K562 (cell line): ENCODE measurements at regions not wholly inside any gene's neighbourhood (a gene's known extent, or its start where the extent isn't known, plus 50 kb on each side); places are given as distances from the start of the nearest gene placed in this dataset.

Source experiments
- ATAC-seq: fragments of 200-7000 bp; cut with Tn5 transposase; 3 replicates; pipeline ENCODE4 v1.9.1; 2020; ENCODE audit warnings: moderate library complexity
- BruUV-seq: library from RNA; stranded (reverse); fragments of 400-500 nt; replicated peaks from 2 replicates; lab custom pipeline; 2021; lab: Mats Ljungman, UMichigan
- CTCF ChIA-PET: fragments of 300-600 bp; formaldehyde crosslinking; extraction: SDS; loops from one replicate; lab custom pipeline; 2021; ENCODE audit warnings: low intra/inter-chr PET ratio; lab: Yijun Ruan, JAX
- POLR2A ChIA-PET: fragments of 300-600, 350-650 bp; sonication (Branson Sonifier 250); formaldehyde crosslinking; extraction: SDS; loops from one replicate; lab custom pipeline; 2021; ENCODE audit warnings: antibody characterized with exemption, inconsistent platforms; lab: Yijun Ruan, JAX
- DNase-seq, 4 experiments: peaks; one replicate each; pipeline versions ENCODE4 v3.0.0 to v3.0.0-alpha.2; 2011 to 2018; ENCODE audit warnings: low spot score in 3 of 4, mixed read lengths in 3 of 4; ENCODE audit errors: extremely low read depth in 1 of 4
- FAIRE-seq: peaks from 2 replicates; lab custom pipeline; 2011; peaks lifted over from hg19 to GRCh38; lab: Jason Lieb, UNC
- H2AFZ ChIP-seq: 2 replicates; pipeline ENCODE4 v1.6.0; 2011; ENCODE audit warnings: low read depth, low read length, control low read depth, inconsistent platforms
- H3K27ac ChIP-seq: fragments of 200-600 bp; 3 replicates; pipeline ENCODE4 v1.8.0; 2011; ENCODE audit warnings: low read depth, mild to moderate bottlenecking, control low read depth, inconsistent platforms, low read length, moderate library complexity, mixed read lengths; ENCODE audit errors: extremely low read depth
- H3K27me3 ChIP-seq, 2 experiments: fragments of 300-600 bp in 1 of 2; 2 replicates in 1 of 2; 3 replicates in 1 of 2; pipeline versions ENCODE4 v1.6.0 to v1.8.0; 2011; ENCODE audit warnings: inconsistent platforms in 2 of 2, low read length in 2 of 2, mild to moderate bottlenecking in 1 of 2, mixed read lengths in 1 of 2, moderate library complexity in 1 of 2; ENCODE audit not compliant: control insufficient read depth in 2 of 2, insufficient read depth in 2 of 2
- H3K36me3 ChIP-seq: fragments of 300-600 bp; 3 replicates; pipeline ENCODE4 v1.8.0; 2011; ENCODE audit warnings: mild to moderate bottlenecking, low read length, inconsistent platforms; ENCODE audit not compliant: control insufficient read depth, insufficient read depth
- H3K4me1 ChIP-seq, 2 experiments: fragments of 200-600 bp in 1 of 2; replicated peaks in 1 of 2; 2 replicates in 1 of 2; 3 replicates in 1 of 2; pipeline versions ENCODE4 v1.5.1 to v1.8.0; 2011; ENCODE audit warnings: inconsistent platforms in 2 of 2, low read length in 2 of 2, mild to moderate bottlenecking in 1 of 2, mixed read lengths in 1 of 2, moderate library complexity in 1 of 2; ENCODE audit not compliant: control insufficient read depth in 2 of 2, insufficient read depth in 2 of 2
- H3K4me2 ChIP-seq: 2 replicates; pipeline ENCODE4 v1.6.1; 2011; ENCODE audit warnings: low read length, control low read depth, inconsistent platforms, mixed read lengths; ENCODE audit not compliant: insufficient read depth
- H3K4me3 ChIP-seq: fragments of 200-600 bp; sonication (generic), shearing (Covaris generic); 2 replicates; pipeline ENCODE4 v1.5.1; 2016; ENCODE audit warnings: control low read depth, inconsistent platforms
- H3K79me2 ChIP-seq: fragments of 200-600 bp; 3 replicates; pipeline ENCODE4 v1.8.0; 2011; ENCODE audit warnings: low read length, inconsistent platforms; ENCODE audit not compliant: control insufficient read depth, insufficient read depth
- H3K9ac ChIP-seq, 2 experiments: 2 replicates each; pipeline versions ENCODE4 v1.6.0 to v1.6.1; 2011; ENCODE audit warnings: low read depth in 2 of 2, low read length in 2 of 2, control low read depth in 1 of 2, inconsistent platforms in 1 of 2, mild to moderate bottlenecking in 1 of 2, mixed read lengths in 1 of 2; ENCODE audit not compliant: insufficient read depth in 1 of 2
- H3K9me1 ChIP-seq: one replicate; pipeline ENCODE4 v1.6.0; 2011; ENCODE audit warnings: inconsistent platforms, mild to moderate bottlenecking, low read length, moderate library complexity; ENCODE audit not compliant: control insufficient read depth, insufficient read depth
- H3K9me3 ChIP-seq: replicated peaks from 2 replicates; pipeline ENCODE4 v1.5.1; 2011; ENCODE audit warnings: low read depth, low read length, inconsistent platforms; ENCODE audit not compliant: control insufficient read depth, insufficient read depth
- H4K20me1 ChIP-seq: replicated peaks from 2 replicates; pipeline ENCODE4 v1.6.1; 2011; ENCODE audit warnings: low read length, inconsistent platforms, mixed read lengths; ENCODE audit not compliant: control insufficient read depth, insufficient read depth
- TAF9B ChIP-seq: fragments of 450-650 bp; IDR thresholded peaks from 2 replicates; pipeline ENCODE4 v1.6.1; 2018; ENCODE audit warnings: mild to moderate bottlenecking; ENCODE audit not compliant: partially characterized antibody
- ZNF175 ChIP-seq: fragments of 200-800 bp; sonication (Bioruptor generic); IDR thresholded peaks from 2 replicates; pipeline ENCODE4 v1.6.1; 2016; ENCODE audit warnings: low read depth, mild to moderate bottlenecking, missing genetic modification characterization, missing compliant biosample characterization
- WGBS: fragments of 100-300 bp; shearing (Covaris generic); methylation state at CpG from one replicate; pipeline ENCODE4 v1.1.6; 2016; ENCODE audit warnings: low coverage, mixed read lengths; ENCODE audit not compliant: insufficient coverage; ENCODE audit errors: missing lambda C conversion rate; 5-methylcytosine and 5-hydroxymethylcytosine counted together
- in situ Hi-C: fragments of 300-500 bp; cut with MboI; formaldehyde crosslinking; loops from 4 replicates; pipeline ENCODE4 v1.15.0; 2018; ENCODE audit warnings: inconsistent platforms, mixed read lengths
- intact Hi-C: fragments of 100-400 bp; cut with micrococcal nuclease; formaldehyde crosslinking; loops from 2 replicates; pipeline ENCODE4 v1.14.2; 2022
- TF ChIP-seq, protein P1 (sequence below): fragments of 450-650 bp; IDR thresholded peaks from 2 replicates; pipeline ENCODE4 v1.6.1; 2016; ENCODE audit warnings: mild to moderate bottlenecking, moderate library complexity

DNA sequence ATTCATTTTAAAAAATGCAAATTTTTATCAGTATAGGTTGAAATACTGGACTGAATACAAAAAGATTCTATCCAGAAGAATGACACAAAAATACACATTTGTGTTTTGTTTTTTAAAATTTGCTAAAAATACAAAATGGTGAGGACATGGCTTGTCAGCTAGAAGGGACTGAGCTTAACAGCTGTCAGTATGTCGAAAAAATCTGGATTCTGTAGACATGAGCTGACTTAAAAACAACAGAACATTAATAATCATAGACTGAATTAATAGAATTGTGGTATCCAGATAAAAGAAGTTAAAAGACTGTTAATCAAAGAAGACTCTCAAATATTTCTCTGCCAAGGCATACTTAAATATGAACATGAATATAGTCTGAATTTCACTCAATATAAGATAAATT lies 244.9 kb upstream of the CBLB start:
- Histone ChIP-seq H3K27me3 (no peaks in the 10 kb centered on the region), H3K36me3 (no peaks in the 10 kb centered on the region), H3K4me1 (peaks cover 5 to 14% of the 10 kb centered on the region in 2 experiments; a peak in 3 of 5 replicates), H3K9me3 (no peaks in the 10 kb centered on the region; the same call in 1 of the 2 replicates), H3K27ac (peak overlapping the region; percentile 61; the same call in 1 of the 3 replicates)
- ChIA-PET CTCF (no interaction called here), POLR2A (no interaction called here)
- FAIRE-seq (no peak), ATAC-seq (no peak), DNase-seq (no peak)
- TF ChIP-seq TAF9B (no peak), ZNF175 (CRISPR knock-in tag) (no peak)
- TF ChIP-seq, protein P1, sequence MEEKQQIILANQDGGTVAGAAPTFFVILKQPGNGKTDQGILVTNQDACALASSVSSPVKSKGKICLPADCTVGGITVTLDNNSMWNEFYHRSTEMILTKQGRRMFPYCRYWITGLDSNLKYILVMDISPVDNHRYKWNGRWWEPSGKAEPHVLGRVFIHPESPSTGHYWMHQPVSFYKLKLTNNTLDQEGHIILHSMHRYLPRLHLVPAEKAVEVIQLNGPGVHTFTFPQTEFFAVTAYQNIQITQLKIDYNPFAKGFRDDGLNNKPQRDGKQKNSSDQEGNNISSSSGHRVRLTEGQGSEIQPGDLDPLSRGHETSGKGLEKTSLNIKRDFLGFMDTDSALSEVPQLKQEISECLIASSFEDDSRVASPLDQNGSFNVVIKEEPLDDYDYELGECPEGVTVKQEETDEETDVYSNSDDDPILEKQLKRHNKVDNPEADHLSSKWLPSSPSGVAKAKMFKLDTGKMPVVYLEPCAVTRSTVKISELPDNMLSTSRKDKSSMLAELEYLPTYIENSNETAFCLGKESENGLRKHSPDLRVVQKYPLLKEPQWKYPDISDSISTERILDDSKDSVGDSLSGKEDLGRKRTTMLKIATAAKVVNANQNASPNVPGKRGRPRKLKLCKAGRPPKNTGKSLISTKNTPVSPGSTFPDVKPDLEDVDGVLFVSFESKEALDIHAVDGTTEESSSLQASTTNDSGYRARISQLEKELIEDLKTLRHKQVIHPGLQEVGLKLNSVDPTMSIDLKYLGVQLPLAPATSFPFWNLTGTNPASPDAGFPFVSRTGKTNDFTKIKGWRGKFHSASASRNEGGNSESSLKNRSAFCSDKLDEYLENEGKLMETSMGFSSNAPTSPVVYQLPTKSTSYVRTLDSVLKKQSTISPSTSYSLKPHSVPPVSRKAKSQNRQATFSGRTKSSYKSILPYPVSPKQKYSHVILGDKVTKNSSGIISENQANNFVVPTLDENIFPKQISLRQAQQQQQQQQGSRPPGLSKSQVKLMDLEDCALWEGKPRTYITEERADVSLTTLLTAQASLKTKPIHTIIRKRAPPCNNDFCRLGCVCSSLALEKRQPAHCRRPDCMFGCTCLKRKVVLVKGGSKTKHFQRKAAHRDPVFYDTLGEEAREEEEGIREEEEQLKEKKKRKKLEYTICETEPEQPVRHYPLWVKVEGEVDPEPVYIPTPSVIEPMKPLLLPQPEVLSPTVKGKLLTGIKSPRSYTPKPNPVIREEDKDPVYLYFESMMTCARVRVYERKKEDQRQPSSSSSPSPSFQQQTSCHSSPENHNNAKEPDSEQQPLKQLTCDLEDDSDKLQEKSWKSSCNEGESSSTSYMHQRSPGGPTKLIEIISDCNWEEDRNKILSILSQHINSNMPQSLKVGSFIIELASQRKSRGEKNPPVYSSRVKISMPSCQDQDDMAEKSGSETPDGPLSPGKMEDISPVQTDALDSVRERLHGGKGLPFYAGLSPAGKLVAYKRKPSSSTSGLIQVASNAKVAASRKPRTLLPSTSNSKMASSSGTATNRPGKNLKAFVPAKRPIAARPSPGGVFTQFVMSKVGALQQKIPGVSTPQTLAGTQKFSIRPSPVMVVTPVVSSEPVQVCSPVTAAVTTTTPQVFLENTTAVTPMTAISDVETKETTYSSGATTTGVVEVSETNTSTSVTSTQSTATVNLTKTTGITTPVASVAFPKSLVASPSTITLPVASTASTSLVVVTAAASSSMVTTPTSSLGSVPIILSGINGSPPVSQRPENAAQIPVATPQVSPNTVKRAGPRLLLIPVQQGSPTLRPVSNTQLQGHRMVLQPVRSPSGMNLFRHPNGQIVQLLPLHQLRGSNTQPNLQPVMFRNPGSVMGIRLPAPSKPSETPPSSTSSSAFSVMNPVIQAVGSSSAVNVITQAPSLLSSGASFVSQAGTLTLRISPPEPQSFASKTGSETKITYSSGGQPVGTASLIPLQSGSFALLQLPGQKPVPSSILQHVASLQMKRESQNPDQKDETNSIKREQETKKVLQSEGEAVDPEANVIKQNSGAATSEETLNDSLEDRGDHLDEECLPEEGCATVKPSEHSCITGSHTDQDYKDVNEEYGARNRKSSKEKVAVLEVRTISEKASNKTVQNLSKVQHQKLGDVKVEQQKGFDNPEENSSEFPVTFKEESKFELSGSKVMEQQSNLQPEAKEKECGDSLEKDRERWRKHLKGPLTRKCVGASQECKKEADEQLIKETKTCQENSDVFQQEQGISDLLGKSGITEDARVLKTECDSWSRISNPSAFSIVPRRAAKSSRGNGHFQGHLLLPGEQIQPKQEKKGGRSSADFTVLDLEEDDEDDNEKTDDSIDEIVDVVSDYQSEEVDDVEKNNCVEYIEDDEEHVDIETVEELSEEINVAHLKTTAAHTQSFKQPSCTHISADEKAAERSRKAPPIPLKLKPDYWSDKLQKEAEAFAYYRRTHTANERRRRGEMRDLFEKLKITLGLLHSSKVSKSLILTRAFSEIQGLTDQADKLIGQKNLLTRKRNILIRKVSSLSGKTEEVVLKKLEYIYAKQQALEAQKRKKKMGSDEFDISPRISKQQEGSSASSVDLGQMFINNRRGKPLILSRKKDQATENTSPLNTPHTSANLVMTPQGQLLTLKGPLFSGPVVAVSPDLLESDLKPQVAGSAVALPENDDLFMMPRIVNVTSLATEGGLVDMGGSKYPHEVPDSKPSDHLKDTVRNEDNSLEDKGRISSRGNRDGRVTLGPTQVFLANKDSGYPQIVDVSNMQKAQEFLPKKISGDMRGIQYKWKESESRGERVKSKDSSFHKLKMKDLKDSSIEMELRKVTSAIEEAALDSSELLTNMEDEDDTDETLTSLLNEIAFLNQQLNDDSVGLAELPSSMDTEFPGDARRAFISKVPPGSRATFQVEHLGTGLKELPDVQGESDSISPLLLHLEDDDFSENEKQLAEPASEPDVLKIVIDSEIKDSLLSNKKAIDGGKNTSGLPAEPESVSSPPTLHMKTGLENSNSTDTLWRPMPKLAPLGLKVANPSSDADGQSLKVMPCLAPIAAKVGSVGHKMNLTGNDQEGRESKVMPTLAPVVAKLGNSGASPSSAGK: no peak
- TF ChIP-seq, all 486 proteins: peak for 0
- Histone ChIP-seq H3K79me2 (no peaks in the 10 kb centered on the region), H3K9me1 (no peaks in the 10 kb centered on the region), H3K4me2 (no peak overlapping the region), H2AFZ (no peak overlapping the region), H3K9ac (no peak overlapping the region), H3K4me3 (no peak overlapping the region), H4K20me1 (no peaks in the 10 kb centered on the region)
- in situ Hi-C loops: no loop called here
- 64% methylated on average over 1 of the region's 1 CpG for WGBS
- intact Hi-C loops: no loop called here
- no TSS peak for BruUV-seq
